Hematopoietic multipotent progenitor cell treated with erythropoietin and hydrocortisone succinate and interleukin-3 and kit ligand, for 8 days (in vitro differentiated cells): ENCODE measurements at regions not wholly inside any gene's neighbourhood (a gene's known extent, or its start where the extent isn't known, plus 50 kb on each side); places are given as distances from the start of the nearest gene placed in this dataset.

Source experiments
- DNase-seq: peaks from one replicate; pipeline ENCODE4 v3.0.0-alpha.2; 2015

- no peak for DNase-seq
Observed at GRCh38 chrY:7968293-7968692, 1056.7 kb upstream of the AMELY start.

DNA sequence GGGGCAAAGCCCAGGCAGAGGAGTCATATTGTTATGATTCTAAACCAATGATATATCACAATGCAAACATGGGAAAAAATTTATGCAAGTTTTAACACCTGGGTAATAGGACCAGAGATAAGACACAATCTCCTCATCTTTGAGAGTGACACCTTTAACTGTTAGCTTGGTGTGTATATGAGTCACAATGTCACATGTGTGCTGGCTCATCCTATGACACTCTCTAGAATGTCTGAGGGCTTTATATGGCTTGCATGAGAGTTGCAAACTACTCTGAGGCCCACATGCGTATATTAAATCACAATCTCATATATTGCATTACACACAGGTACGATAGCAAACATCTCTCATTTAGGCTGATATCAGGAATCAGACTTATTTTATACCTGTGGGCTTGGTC, 1055.4 kb upstream of the AMELY start:
- no peak for DNase-seq

- DNase-seq, result no peak
Observed at GRCh38 chrY:7963393-7963792, 1051.8 kb upstream of the AMELY start.

- DNase-seq, result no peak
Observed at GRCh38 chrY:7962350-7962749, 1050.8 kb upstream of the AMELY start.

DNA sequence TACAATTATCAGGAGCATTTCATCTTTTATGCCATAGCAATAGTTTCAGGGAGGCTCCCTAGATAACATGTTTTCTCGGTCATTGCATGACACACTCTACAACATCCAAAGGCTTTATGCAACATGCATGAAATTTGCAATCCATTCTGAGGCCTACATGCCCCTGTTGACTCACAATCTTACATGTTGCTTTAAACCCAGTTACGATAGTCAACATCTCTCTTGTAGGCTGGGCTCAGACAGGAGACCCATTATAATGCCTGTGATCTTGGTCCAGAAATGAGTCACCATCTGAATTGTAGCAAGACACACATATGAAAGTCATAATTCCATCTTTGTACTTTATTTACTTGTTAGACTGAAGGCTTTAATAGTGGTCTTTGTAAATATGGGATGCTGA, 1050.3 kb upstream of the AMELY start:
- DNase-seq, result no peak

DNA sequence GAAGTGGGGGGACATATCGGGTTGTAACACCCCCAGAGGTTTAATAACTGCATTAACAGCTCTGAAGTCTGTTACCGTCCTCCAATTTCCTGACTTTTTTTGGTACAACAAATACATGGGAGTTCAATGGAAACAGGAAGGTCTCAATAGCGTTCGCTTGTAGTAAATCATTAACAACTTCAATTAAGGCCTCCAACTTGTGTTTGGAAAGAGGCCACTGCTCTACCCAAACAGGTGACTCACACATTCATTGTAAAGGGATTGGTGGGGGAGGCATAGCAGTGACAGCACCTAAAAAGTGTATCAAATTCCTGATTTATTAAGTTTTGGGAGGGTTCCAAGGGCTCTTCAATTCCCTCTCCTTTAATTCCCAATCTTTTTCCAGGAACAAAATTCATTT, 1046.2 kb upstream of the AMELY start:
- DNase-seq, result no peak

DNA sequence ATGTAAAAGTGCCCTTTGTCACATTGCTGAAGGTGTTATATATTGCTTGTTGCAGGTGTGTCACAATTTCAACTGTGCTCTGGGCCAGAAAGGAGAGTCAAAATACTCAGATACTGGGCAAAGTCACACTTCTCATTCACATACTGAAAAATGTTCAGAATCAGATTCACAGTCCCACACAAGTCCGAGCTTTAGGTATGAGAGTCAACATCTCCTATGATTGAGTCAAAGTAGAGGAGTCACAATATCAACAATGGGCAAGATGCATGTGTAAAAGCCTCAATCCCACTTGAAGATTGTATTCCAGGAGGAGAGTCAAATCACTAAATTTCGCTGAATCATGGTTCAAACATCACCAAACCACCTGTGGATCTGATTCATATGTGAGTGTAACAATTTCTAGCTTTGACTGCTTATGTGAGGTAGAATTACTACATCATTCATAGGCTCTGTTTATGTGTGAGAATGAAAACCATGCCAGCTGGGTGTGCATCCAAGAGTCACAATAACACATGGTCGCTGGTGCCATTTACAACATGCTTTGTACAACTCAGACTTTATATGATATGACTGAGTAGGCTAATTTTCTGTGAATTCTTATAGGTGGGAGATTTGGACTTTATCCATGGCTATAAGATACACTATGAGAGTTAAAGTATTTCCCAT, 1039.8 kb upstream of the AMELY start:
- DNase-seq, result no peak

GRCh38 chrY:7944135-7944534, 1032.6 kb upstream of the AMELY start:
- DNase-seq, result no peak

DNA sequence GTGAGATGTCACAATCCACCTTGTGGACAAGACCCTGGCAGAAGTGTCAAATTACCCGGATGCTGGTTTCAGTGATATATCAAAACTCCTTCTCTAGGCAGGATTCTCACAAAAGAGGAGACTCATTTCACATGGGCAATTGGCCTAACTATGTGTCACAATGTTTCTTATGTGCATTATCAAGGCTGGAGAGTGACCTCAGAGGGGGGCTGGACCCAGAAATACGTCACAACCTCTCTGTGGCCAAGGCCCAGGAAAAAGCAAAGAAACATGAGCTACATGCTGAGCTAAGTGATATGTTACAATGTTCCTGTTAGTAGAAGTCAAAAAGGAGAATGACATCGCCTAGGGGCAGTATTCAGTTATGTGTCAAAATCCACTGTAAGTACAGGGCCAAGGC, 1031.2 kb upstream of the AMELY start:
- DNase-seq, result no peak

GRCh38 chrY:7941856-7942255, 1030.3 kb upstream of the AMELY start:
- no peak for DNase-seq

GRCh38 chrY:7938982-7939718, 1027.6 kb upstream of the AMELY start:
- DNase-seq, result no peak

- DNase-seq, result no peak
Observed at GRCh38 chrY:7936831-7937230, 1025.3 kb upstream of the AMELY start.

GRCh38 chrY:7936046-7936445, 1024.5 kb upstream of the AMELY start:
- no peak for DNase-seq

DNA sequence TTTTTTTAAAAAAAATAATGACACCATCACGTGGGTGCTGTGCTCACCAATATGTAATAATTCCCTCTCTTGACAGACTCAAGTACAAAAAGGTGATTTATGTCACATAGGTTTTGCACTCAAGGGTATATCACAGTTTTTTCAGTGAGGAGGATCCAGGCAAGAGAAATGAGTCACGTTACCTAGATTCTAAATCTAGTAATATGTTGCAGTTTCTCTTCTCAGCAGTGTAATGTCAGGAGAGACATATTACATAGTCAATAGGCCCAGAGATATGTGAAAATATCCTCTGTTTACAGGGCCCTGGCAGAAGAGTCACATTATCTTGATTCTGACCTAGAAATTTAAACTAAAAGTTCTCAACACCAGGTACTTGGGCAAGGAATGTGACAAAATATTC, 1024.1 kb upstream of the AMELY start:
- DNase-seq, result no peak

GRCh38 chrY:7932424-7932823, 1020.9 kb upstream of the AMELY start:
- DNase-seq, result no peak

DNA sequence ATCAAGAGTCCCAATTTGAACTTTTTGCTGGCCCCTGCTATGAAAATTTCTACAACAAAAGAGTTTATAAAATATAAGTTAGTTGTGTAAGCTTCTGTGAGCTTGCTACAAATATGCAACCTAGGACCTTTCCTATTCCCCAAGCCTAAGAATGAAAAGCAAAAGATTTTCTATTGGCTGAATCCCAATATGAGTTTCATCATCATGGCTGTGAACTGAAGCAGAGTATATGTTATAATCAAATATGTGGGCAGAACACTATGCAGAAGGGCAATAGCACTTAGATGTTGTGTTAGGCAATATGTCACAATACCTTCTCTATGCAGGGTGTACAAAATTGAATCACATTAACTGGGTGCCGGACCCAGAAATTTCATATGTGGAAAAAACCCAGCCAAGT, 1018.3 kb upstream of the AMELY start:
- no peak for DNase-seq

GRCh38 chrY:7924059-7924458, 1012.5 kb upstream of the AMELY start:
- DNase-seq, result no peak

GRCh38 chrY:7923476-7924017, 1012.0 kb upstream of the AMELY start:
- no peak for DNase-seq

GRCh38 chrY:7920382-7920781, 1008.8 kb upstream of the AMELY start:
- no peak for DNase-seq

DNA sequence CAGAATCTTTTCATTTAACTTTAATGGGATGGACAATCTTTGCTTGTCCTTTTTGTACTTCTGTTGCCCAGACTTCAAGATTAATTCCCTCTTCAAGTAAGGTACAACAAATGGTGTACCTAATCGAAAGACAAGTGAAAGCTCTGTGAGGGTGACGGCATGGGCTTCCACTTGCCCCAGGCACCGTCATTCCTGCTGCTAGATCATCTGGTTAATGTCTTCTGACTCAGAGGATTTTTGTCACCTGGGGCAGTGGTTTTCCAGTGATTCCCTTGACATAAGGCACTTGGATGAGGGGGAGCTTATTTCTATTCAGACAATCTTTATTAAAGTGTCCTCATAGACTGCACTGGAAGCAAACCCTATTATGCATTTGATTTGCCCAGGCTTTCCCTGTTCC, 977.0 kb upstream of the AMELY start:
- DNase-seq, result no peak

- DNase-seq, result no peak
Observed at GRCh38 chrY:7881696-7882095, 970.1 kb upstream of the AMELY start.

DNA sequence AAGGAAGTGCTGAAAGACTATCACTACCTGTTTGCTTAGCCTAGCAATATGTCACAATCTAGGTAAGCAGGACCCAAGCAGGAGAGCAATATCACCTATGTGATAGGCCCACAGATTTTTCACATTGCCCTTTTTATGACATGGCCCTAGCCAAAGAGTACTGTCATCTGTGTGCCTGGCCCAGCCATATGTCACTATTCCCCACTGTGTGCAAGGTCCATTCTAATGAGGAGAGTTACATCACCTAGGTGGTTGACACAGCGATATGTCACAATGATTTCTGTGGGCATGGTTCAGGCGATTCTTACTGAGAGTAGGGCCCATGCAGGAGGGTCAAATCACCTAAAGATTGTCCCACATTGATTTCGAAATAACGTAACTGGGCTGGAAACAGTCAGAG, 967.7 kb upstream of the AMELY start:
- DNase-seq, result no peak

DNA sequence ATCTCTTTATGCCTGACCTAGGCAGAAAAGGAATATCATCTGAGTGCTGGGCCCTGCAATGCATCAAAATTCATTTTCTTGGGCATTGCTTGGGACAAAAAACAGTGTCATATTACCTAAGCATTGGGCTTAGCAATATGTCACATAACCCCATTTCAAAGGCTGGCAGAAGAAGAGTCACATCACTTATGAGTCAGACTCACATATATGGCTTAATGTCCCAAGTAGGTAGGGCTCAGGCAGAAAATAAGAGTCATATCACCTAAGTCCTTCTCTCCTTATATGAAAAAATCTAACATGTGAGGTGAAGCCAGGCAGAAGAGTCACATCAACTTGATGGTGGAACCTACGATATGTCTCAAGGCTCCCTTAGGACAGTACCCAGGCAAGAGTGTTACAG, 967.2 kb upstream of the AMELY start:
- DNase-seq, result no peak

DNA sequence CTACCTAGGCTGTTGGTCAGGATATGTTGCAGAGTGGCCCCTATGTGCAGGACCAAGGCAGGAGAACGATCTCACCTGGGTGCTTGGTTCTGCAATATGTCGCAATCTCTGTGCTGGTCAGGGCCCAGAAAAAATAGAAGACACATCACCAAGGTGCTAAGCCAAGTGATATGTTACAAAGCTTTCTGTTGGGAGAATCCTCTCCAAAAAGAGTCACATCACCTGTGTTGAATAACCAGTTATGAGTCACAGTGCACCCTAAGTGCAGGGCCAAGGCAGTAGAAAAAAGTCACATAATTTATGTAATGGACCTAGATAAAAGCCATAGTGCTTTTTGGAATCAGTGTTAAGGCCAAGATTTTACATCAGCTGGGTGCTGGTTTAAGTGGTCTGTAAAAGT, 965.9 kb upstream of the AMELY start:
- DNase-seq, result no peak

GRCh38 chrY:7874080-7874479, 962.5 kb upstream of the AMELY start:
- DNase-seq, result peak; percentile 1
